HG03135 (cell line): ENCODE measurements at regions not wholly inside any gene's neighbourhood (a gene's known extent, or its start where the extent isn't known, plus 50 kb on each side); places are given as distances from the start of the nearest gene placed in this dataset.
"Not testable (repeated sequence)": the region's sequence is repeated elsewhere in the genome, so short reads cannot be mapped to it uniquely, and the experiment has no call there.

Experiments
- ATAC-seq: cut with Tn5 transposase; IDR thresholded peaks from one replicate; pipeline ENCODE4 v1.9.1; 2021; ENCODE audit warnings: mild to moderate bottlenecking, moderate library complexity; ENCODE audit not compliant: unreplicated experiment

GRCh38 chr5:163569284-163569683 is 63.9 kb downstream of the MAT2B start:
- no peak for ATAC-seq

GRCh38 chr5:163571744-163572143 is 66.3 kb downstream of the MAT2B start:
- ATAC-seq = no peak

- no peak for ATAC-seq
These were observed 69.3 kb downstream of the MAT2B start for GRCh38 chr5:163574472-163575440.

GRCh38 chr5:163578652-163579051 is 73.2 kb downstream of the MAT2B start:
- ATAC-seq = no peak

- ATAC-seq = no peak
These were observed 74.3 kb downstream of the MAT2B start for GRCh38 chr5:163579729-163580128.

GRCh38 chr5:163580516-163580915 is 75.1 kb downstream of the MAT2B start:
- no peak for ATAC-seq

GRCh38 chr5:163583491-163584153 is 78.2 kb downstream of the MAT2B start:
- ATAC-seq = not testable (repeated sequence)

GRCh38 chr5:163585206-163585605 is 79.8 kb downstream of the MAT2B start:
- ATAC-seq = no peak

GRCh38 chr5:163586531-163586956 is 81.1 kb downstream of the MAT2B start:
- ATAC-seq = no peak

- ATAC-seq = no peak
These were observed 89.5 kb downstream of the MAT2B start for GRCh38 chr5:163594951-163595350.

GRCh38 chr5:163595932-163596607 is 90.7 kb downstream of the MAT2B start:
- no peak for ATAC-seq

GRCh38 chr5:163596608-163597315 is 91.3 kb downstream of the MAT2B start:
- ATAC-seq = no peak

- ATAC-seq = no peak
These were observed 98.6 kb downstream of the MAT2B start for GRCh38 chr5:163604013-163604412.

GRCh38 chr5:163607256-163607655 is 101.8 kb downstream of the MAT2B start:
- ATAC-seq = no peak

- ATAC-seq = no peak
These were observed 103.2 kb downstream of the MAT2B start for GRCh38 chr5:163608621-163609020.

GRCh38 chr5:163609910-163610309 is 104.5 kb downstream of the MAT2B start:
- ATAC-seq = no peak

GRCh38 chr5:163612358-163613149 is 107.1 kb downstream of the MAT2B start:
- no peak for ATAC-seq

- no peak for ATAC-seq
These were observed 107.7 kb downstream of the MAT2B start for GRCh38 chr5:163613150-163613442.

GRCh38 chr5:163614787-163615186 is 109.4 kb downstream of the MAT2B start:
- no peak for ATAC-seq

GRCh38 chr5:163619273-163619934 is 114.0 kb downstream of the MAT2B start:
- no peak for ATAC-seq
